ENCODE measurements at regions not wholly inside any gene's neighbourhood (a gene's known extent, or its start where the extent isn't known, plus 50 kb on each side); places are given as distances from the start of the nearest gene placed in this dataset.

DNA sequence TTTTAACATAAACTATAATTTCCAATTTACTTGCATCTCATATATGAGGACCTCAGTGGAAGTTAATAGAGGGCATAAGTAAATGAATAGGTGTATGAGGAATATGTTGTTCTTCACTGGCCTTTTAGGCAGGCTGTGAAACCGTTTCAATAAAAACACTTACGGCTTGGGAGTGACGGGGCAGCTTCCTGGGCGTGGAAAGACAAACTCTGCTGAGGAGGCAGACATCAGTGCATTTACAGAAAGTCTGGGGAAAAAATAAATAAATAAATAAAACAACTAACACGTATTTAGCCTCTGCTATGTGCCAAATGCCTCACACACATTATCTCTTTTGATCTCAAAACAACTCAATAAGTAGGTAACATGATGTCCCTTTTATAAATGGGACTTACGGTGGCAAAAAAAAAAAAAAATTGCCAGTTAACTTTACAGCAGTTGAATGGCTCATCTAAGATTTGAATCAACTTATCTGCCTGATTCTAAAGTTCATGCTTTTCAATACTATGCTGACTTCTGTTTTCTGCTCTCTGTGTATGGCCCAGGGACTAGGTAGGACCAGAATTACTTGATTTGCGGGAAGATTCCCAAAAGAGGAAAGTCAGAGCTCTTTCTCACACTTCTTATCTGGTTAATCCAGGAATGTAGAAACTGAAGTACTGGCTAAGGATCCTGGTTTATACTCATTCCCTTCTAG is 77.5 kb upstream of the LRATD1 start:
- no peak for FAIRE-seq
- CTCF ChIA-PET, result no interaction called here

DNA sequence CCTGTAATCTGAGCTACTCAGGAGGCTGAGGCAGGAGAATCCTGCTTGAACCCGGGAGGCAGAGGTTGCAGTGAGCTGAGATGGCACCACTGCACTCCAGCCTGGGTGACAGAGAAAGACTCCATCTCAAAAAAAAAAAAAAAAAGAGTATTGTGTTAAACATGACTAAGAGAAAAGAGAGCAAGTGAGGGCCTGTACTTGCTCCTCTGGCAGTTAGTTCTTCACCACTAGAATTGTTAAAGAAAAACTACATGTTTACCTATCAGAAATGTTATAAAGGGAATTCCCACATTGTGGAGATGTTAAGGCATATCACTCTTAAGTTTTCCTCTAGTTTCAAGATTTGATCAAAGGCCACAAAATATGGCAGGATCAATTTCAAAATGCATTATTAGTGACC is 75.4 kb upstream of the LRATD1 start:
- dilution Hi-C loops (cut with MboI; ENCODE audit: extremely low pct_ligation_motif_present, low sequenced_read_pairs), result no loop called here
- BruUV-seq (replicated peaks), result no TSS peak

More for the DNA sequence above, 77.5 kb upstream of the LRATD1 start:
- intact Hi-C loops (cut with micrococcal nuclease), result no loop called here
- H3K27me3 ChIP-seq (ENCODE audit: control insufficient read depth in 2 of 2, insufficient read depth in 2 of 2, low read length in 2 of 2), result no peaks in the 10 kb centered on the region
- BruUV-seq (replicated peaks), result no TSS peak
- no peaks in the 10 kb centered on the region for H3K4me1 ChIP-seq (ENCODE audit: control insufficient read depth, extremely low read depth, insufficient read depth, low read length)
- POLR2A ChIA-PET, result no interaction called here
- no peak for DNase-seq (ENCODE audit: low read depth, low spot score)
- H3K9ac ChIP-seq (replicated peaks; ENCODE audit: extremely low read depth, insufficient read depth, low read length), result no peak overlapping the region
- H2AFZ ChIP-seq (ENCODE audit: low read depth, low read length), result no peak overlapping the region
- H3K4me2 ChIP-seq (ENCODE audit: insufficient read depth, low read length), result no peak overlapping the region
- H3K4me3 ChIP-seq (replicated peaks in 1 of 3; ENCODE audit: insufficient read depth in 1 of 3, low read depth in 1 of 3, low read length in 3 of 3), result no peak overlapping the region
- TF ChIP-seq FOS (IDR thresholded peaks at IDR 0.05; ENCODE audit: borderline replicate concordance, insufficient read depth, low read length), result no peak
- no peak for TF ChIP-seq POLR2AphosphoS5 (IDR thresholded peaks at IDR 0.05; ENCODE audit: insufficient read depth, low read depth, low read length)
- peaks cover 6% of the 10 kb centered on the region for H3K9me3 ChIP-seq (replicated peaks; ENCODE audit: control insufficient read depth, insufficient read depth, low read length)
- no peak overlapping the region for H3K27ac ChIP-seq (ENCODE audit: insufficient read depth, low read depth, low read length)
- no peaks in the 10 kb centered on the region for H3K9me1 ChIP-seq (replicated peaks; ENCODE audit: control insufficient read depth, extremely low read depth, insufficient read depth, low read length)
- no peaks in the 10 kb centered on the region for H3K36me3 ChIP-seq (ENCODE audit: control insufficient read depth in 2 of 2, extremely low read depth in 1 of 2, insufficient read depth in 2 of 2, low read length in 2 of 2)
- H4K20me1 ChIP-seq (replicated peaks; ENCODE audit: control insufficient read depth, extremely low read depth, insufficient read depth, low read length), result no peaks in the 10 kb centered on the region
- H3K79me2 ChIP-seq (ENCODE audit: control insufficient read depth, insufficient read depth, low read length), result no peaks in the 10 kb centered on the region
- dilution Hi-C loops (cut with MboI; ENCODE audit: extremely low pct_ligation_motif_present, low sequenced_read_pairs), result no loop called here

More for the DNA sequence above, 75.4 kb upstream of the LRATD1 start:
- H3K36me3 ChIP-seq (ENCODE audit: control insufficient read depth in 2 of 2, extremely low read depth in 1 of 2, insufficient read depth in 2 of 2, low read length in 2 of 2), result no peaks in the 10 kb centered on the region
- no peak overlapping the region for H3K9ac ChIP-seq (replicated peaks; ENCODE audit: extremely low read depth, insufficient read depth, low read length)
- H3K79me2 ChIP-seq (ENCODE audit: control insufficient read depth, insufficient read depth, low read length), result no peaks in the 10 kb centered on the region
- CTCF ChIA-PET, result no interaction called here
- POLR2A ChIA-PET, result no interaction called here
- H3K4me3 ChIP-seq (replicated peaks in 1 of 3; ENCODE audit: insufficient read depth in 1 of 3, low read depth in 1 of 3, low read length in 3 of 3), result no peak overlapping the region
- no peak overlapping the region for H3K4me2 ChIP-seq (ENCODE audit: insufficient read depth, low read length)
- no peaks in the 10 kb centered on the region for H3K4me1 ChIP-seq (ENCODE audit: control insufficient read depth, extremely low read depth, insufficient read depth, low read length)
- H4K20me1 ChIP-seq (replicated peaks; ENCODE audit: control insufficient read depth, extremely low read depth, insufficient read depth, low read length), result no peaks in the 10 kb centered on the region
- FAIRE-seq (no peak), DNase-seq (ENCODE audit: low read depth, low spot score) (no peak)
- no peaks in the 10 kb centered on the region for H3K27me3 ChIP-seq (ENCODE audit: control insufficient read depth in 2 of 2, insufficient read depth in 2 of 2, low read length in 2 of 2)
- no peak overlapping the region for H2AFZ ChIP-seq (ENCODE audit: low read depth, low read length)
- H3K9me1 ChIP-seq (replicated peaks; ENCODE audit: control insufficient read depth, extremely low read depth, insufficient read depth, low read length), result no peaks in the 10 kb centered on the region
- H3K27ac ChIP-seq (ENCODE audit: insufficient read depth, low read depth, low read length), result no peak overlapping the region
- intact Hi-C loops (cut with micrococcal nuclease), result no loop called here
- no peak for TF ChIP-seq FOS (IDR thresholded peaks at IDR 0.05; ENCODE audit: borderline replicate concordance, insufficient read depth, low read length)
- no peak for TF ChIP-seq EZH2 (IDR thresholded peaks at IDR 0.05; ENCODE audit: borderline replicate concordance, low read depth, low read length, severe bottlenecking)
- TF ChIP-seq, protein P1, sequence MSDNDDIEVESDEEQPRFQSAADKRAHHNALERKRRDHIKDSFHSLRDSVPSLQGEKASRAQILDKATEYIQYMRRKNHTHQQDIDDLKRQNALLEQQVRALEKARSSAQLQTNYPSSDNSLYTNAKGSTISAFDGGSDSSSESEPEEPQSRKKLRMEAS (IDR thresholded peaks at IDR 0.05; ENCODE audit: insufficient read depth, insufficient read length), result no peak
- TF ChIP-seq, protein P2, sequence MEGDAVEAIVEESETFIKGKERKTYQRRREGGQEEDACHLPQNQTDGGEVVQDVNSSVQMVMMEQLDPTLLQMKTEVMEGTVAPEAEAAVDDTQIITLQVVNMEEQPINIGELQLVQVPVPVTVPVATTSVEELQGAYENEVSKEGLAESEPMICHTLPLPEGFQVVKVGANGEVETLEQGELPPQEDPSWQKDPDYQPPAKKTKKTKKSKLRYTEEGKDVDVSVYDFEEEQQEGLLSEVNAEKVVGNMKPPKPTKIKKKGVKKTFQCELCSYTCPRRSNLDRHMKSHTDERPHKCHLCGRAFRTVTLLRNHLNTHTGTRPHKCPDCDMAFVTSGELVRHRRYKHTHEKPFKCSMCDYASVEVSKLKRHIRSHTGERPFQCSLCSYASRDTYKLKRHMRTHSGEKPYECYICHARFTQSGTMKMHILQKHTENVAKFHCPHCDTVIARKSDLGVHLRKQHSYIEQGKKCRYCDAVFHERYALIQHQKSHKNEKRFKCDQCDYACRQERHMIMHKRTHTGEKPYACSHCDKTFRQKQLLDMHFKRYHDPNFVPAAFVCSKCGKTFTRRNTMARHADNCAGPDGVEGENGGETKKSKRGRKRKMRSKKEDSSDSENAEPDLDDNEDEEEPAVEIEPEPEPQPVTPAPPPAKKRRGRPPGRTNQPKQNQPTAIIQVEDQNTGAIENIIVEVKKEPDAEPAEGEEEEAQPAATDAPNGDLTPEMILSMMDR (IDR thresholded peaks at IDR 0.05; ENCODE audit: extremely low read depth in 1 of 2, insufficient read depth in 1 of 2, low read depth in 1 of 2, low read length in 2 of 2), result no peak
- TF ChIP-seq MYC (IDR thresholded peaks at IDR 0.05; ENCODE audit: low read depth, low read length), result no peak
- TF ChIP-seq POLR2AphosphoS5 (IDR thresholded peaks at IDR 0.05; ENCODE audit: insufficient read depth, low read depth, low read length), result no peak
- no peak for TF ChIP-seq GATA2 (IDR thresholded peaks at IDR 0.05; ENCODE audit: insufficient read depth, insufficient read length, low read depth, low read length)
- no peak for TF ChIP-seq POLR2A (IDR thresholded peaks at IDR 0.05; ENCODE audit: low read depth, low read length)
- no peak for TF ChIP-seq JUN (IDR thresholded peaks at IDR 0.05; ENCODE audit: borderline replicate concordance, insufficient read depth, insufficient read length, low read depth)
- H3K9me3 ChIP-seq (replicated peaks; ENCODE audit: control insufficient read depth, insufficient read depth, low read length), result peaks cover 9% of the 10 kb centered on the region

Measured in endothelial cell of umbilical vein (primary cell).